ENCODE measurements at regions not wholly inside any gene's neighbourhood (a gene's known extent, or its start where the extent isn't known, plus 50 kb on each side); places are given as distances from the start of the nearest gene placed in this dataset.

DNA sequence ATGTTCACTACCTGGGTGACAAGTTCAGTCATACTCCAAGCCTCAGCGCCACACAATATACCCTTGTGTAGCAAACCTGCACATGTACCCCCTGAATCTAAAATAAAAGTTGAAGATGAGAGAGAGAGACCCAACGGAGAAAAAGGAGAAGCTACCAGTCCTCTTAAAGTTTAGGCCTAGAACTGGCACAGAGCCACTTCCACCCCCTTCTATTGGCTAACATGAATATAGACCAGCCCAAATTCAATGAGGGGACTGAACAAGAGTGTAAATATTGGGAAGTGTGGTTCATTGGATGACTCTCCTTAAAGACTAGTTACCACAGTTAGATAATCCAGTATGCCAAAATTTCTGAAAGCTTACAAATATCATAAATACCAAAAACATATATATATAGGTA lies 139.9 kb upstream of the ATP1B1 start:
- no peaks in the 10 kb centered on the region for H3K36me3 ChIP-seq (ENCODE audit: control insufficient read depth, insufficient read depth, low read length)
- FAIRE-seq: no peak
- DNase-seq (ENCODE audit: low read depth): no peak
- H3K27me3 ChIP-seq (ENCODE audit: control insufficient read depth, insufficient read depth, low read length): no peaks in the 10 kb centered on the region
- H3K4me3 ChIP-seq (ENCODE audit: low read depth, low read length): no peak overlapping the region
- TF ChIP-seq, protein P1, sequence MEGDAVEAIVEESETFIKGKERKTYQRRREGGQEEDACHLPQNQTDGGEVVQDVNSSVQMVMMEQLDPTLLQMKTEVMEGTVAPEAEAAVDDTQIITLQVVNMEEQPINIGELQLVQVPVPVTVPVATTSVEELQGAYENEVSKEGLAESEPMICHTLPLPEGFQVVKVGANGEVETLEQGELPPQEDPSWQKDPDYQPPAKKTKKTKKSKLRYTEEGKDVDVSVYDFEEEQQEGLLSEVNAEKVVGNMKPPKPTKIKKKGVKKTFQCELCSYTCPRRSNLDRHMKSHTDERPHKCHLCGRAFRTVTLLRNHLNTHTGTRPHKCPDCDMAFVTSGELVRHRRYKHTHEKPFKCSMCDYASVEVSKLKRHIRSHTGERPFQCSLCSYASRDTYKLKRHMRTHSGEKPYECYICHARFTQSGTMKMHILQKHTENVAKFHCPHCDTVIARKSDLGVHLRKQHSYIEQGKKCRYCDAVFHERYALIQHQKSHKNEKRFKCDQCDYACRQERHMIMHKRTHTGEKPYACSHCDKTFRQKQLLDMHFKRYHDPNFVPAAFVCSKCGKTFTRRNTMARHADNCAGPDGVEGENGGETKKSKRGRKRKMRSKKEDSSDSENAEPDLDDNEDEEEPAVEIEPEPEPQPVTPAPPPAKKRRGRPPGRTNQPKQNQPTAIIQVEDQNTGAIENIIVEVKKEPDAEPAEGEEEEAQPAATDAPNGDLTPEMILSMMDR (IDR thresholded peaks at IDR 0.05; ENCODE audit: insufficient read depth, low read length, severe bottlenecking): no peak

DNA sequence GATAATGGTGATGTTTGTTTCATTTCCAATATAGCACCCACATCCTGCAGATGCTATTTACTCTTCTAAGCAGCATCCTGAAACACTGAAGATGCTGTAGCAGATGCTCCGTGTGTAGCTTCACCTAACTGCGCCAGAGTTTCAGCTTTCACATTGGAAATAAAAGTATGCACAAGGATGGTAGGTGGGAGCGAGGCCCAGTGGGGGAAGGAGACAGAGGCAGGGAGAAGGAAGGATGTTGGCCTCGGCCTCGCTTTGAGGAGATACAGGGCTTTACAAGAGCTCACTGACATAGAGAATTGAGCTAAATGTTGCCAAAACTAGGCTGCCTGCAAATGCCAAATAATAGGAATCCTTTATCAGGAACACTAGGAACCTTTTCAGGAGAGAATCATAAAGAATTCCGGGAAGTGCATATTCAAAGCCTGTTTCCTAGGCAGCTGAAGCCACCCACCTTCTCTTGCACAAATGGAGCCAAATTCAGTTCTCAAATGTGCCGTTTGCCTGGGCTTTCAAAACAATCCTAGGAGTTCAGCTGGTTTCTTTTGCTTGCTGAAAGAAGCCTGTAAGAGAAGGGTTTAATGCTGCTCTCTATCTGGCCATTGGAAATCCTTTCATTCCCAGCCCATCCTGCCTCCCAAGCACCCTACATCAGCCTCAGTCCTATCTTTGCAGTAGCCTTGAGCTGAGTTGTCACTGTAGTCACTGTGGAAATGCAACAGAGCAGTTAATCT lies 135.4 kb upstream of the ATP1B1 start:
- H3K36me3 ChIP-seq (ENCODE audit: control insufficient read depth, insufficient read depth, low read length): no peaks in the 10 kb centered on the region
- TF ChIP-seq, protein P1 (IDR thresholded peaks at IDR 0.05; ENCODE audit: insufficient read depth, low read length, severe bottlenecking): no peak
- DNase-seq (ENCODE audit: low read depth) (no peak), FAIRE-seq (no peak)
- no peaks in the 10 kb centered on the region for H3K27me3 ChIP-seq (ENCODE audit: control insufficient read depth, insufficient read depth, low read length)
- no peak overlapping the region for H3K4me3 ChIP-seq (ENCODE audit: low read depth, low read length)

DNA sequence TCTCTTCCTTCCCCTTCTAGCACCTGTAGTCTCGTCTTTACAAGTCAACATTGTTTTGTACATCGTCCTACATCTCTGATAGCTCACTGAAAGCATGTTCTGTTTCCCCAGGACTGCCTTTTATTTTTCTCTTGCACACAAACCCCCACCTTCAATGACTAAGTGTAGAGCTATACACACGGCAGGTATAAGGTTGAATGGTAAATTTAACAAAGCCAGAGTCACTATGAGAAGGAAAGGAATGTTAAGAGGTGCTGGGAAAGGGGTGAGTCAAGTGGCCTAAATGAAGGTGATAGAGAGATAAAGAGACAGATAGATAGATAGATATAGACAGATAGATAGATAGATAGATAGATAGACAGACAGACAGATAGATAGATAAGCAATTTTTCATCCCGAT lies 134.3 kb upstream of the ATP1B1 start:
- no peak overlapping the region for H3K4me3 ChIP-seq (ENCODE audit: low read depth, low read length)
- DNase-seq (ENCODE audit: low read depth) (peak; percentile 61), FAIRE-seq (no peak)

DNA sequence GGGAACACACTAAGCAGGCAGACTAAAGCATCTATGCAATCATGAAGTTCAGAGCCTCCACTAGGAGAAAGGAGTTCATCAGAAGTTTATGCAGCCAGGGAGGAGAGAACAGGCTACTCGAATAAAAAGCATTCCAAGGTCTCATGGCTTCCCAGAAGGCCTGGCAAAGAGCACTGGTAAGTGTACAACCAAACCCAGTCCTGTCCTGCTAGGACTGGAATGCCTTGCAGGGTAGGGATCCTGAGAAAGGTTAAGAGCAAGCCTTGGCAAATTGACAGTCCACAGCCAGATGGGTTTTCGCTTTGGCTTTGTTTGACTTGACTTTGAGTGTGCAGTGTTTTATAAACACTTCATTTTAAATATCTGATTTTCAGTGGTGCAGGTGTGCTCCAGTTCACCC lies 133.6 kb upstream of the ATP1B1 start:
- TF ChIP-seq, protein P1 (IDR thresholded peaks at IDR 0.05; ENCODE audit: insufficient read depth, low read length, severe bottlenecking): no peak
- FAIRE-seq (no peak), DNase-seq (ENCODE audit: low read depth) (no peak)
- no peaks in the 10 kb centered on the region for H3K27me3 ChIP-seq (ENCODE audit: control insufficient read depth, insufficient read depth, low read length)
- no peak overlapping the region for H3K4me3 ChIP-seq (ENCODE audit: low read depth, low read length)
- no peaks in the 10 kb centered on the region for H3K36me3 ChIP-seq (ENCODE audit: control insufficient read depth, insufficient read depth, low read length)

More for the DNA sequence above, 134.3 kb upstream of the ATP1B1 start:
- Histone ChIP-seq H3K27me3 (ENCODE audit: control insufficient read depth, insufficient read depth, low read length) (no peaks in the 10 kb centered on the region), H3K36me3 (ENCODE audit: control insufficient read depth, insufficient read depth, low read length) (no peaks in the 10 kb centered on the region)
- TF ChIP-seq, protein P1 (IDR thresholded peaks at IDR 0.05; ENCODE audit: insufficient read depth, low read length, severe bottlenecking): no peak

DNA sequence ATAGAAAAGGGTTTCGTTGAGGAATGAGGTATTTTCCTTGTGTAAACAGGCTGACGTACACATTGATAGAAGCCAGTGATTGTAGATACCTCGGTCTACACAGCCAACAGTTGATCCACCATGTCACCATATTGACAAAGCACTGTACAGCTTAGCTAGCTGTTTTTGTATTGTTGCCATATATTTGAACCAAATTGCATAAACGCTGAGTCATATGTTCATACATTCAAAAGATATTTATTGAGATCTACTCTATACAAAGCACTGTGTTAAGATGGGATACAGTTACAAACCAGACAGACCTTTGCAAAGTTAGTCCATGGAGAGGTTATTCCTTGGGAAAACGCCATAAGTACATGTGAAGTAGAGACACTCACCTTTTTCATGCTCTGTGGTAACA lies 132.4 kb upstream of the ATP1B1 start:
- H3K27me3 ChIP-seq (ENCODE audit: control insufficient read depth, insufficient read depth, low read length): no peaks in the 10 kb centered on the region
- DNase-seq (ENCODE audit: low read depth) (peak; percentile 82), FAIRE-seq (no peak)
- TF ChIP-seq, protein P1 (IDR thresholded peaks at IDR 0.05; ENCODE audit: insufficient read depth, low read length, severe bottlenecking): no peak
- no peak overlapping the region for H3K4me3 ChIP-seq (ENCODE audit: low read depth, low read length)
- H3K36me3 ChIP-seq (ENCODE audit: control insufficient read depth, insufficient read depth, low read length): no peaks in the 10 kb centered on the region

DNA sequence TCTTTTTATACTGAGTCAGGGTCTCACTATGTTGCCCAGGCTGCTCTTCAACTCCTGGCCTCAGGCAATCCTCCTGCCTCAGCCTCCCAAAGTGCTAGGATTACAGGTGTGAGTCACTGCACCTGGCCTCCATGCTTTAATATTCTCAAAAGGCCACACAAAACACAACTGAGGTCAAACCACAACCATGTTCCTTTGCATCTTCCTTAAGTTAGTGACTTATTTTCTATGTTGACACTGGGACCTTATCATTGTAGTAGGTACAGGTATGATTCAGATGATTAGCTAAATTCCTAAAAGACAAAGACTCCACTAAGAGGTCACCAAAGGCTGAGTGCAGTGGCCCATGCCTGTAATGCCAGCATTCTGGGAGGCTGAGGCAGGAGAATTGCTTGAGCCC lies 131.9 kb upstream of the ATP1B1 start:
- no peaks in the 10 kb centered on the region for H3K27me3 ChIP-seq (ENCODE audit: control insufficient read depth, insufficient read depth, low read length)
- peak; percentile 52 for DNase-seq (ENCODE audit: low read depth)
- no peaks in the 10 kb centered on the region for H3K36me3 ChIP-seq (ENCODE audit: control insufficient read depth, insufficient read depth, low read length)
- H3K4me3 ChIP-seq (ENCODE audit: low read depth, low read length): no peak overlapping the region
- no peak for FAIRE-seq
- TF ChIP-seq, protein P1 (IDR thresholded peaks at IDR 0.05; ENCODE audit: insufficient read depth, low read length, severe bottlenecking): no peak
